ENCODE measurements at regions not wholly inside any gene's neighbourhood (a gene's known extent, or its start where the extent isn't known, plus 50 kb on each side); places are given as distances from the start of the nearest gene placed in this dataset.

DNA sequence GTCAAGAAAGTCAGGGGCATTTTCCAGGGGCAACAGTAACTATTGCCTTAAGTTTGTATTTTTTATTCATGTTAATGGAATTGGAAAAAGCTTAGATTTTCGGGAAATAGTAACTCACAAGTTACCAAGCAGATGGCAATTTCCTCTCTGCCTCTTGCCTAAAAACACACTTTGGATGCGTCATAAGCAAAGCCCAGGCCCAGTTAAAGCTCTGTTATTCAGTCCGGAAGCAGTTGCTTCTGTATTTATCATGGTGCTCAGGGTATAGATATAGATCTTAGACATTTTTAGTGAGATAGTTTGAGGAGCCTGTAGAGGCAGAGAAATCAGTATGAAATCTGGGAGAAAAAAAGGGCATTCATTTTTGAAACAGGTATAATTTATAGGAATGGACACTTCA is 260.3 kb upstream of the TNC start:
- no peak for DNase-seq (ENCODE audit: low read depth)
- TF ChIP-seq, protein P1, sequence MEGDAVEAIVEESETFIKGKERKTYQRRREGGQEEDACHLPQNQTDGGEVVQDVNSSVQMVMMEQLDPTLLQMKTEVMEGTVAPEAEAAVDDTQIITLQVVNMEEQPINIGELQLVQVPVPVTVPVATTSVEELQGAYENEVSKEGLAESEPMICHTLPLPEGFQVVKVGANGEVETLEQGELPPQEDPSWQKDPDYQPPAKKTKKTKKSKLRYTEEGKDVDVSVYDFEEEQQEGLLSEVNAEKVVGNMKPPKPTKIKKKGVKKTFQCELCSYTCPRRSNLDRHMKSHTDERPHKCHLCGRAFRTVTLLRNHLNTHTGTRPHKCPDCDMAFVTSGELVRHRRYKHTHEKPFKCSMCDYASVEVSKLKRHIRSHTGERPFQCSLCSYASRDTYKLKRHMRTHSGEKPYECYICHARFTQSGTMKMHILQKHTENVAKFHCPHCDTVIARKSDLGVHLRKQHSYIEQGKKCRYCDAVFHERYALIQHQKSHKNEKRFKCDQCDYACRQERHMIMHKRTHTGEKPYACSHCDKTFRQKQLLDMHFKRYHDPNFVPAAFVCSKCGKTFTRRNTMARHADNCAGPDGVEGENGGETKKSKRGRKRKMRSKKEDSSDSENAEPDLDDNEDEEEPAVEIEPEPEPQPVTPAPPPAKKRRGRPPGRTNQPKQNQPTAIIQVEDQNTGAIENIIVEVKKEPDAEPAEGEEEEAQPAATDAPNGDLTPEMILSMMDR (IDR thresholded peaks at IDR 0.05; ENCODE audit: insufficient read depth, low read depth, low read length): no peak
- no peak overlapping the region for H3K4me3 ChIP-seq (ENCODE audit: low read depth, low read length)

- DNase-seq (ENCODE audit: low read depth): no peak
- TF ChIP-seq, protein P1 (IDR thresholded peaks at IDR 0.05; ENCODE audit: insufficient read depth, low read depth, low read length): no peak
- H3K4me3 ChIP-seq (ENCODE audit: low read depth, low read length): no peak overlapping the region
Observed at GRCh38 chr9:115378758-115379157, 260.8 kb upstream of the TNC start.

DNA sequence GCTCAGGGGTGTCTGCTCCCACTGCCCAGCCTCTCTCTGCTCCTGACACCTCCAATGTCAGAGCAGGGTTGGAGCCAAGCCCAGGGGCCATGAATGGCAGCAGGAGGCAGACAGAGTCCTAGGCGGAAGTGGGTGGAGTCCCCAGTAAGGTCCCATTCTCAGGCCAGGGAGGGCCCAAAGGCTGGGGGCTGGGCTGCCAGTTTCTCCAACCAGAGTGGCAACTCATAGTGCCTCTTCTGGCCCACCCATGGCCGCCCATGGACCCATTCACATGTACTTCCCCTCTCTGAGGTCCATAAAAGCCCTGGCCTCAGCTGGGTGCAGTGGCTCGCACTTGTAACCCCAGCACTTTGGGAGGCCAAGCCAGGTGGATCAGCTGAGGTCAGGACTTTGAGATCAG is 261.8 kb upstream of the TNC start:
- no peak for DNase-seq (ENCODE audit: low read depth)
- TF ChIP-seq, protein P1 (IDR thresholded peaks at IDR 0.05; ENCODE audit: insufficient read depth, low read depth, low read length): no peak
- no peak overlapping the region for H3K4me3 ChIP-seq (ENCODE audit: low read depth, low read length)

DNA sequence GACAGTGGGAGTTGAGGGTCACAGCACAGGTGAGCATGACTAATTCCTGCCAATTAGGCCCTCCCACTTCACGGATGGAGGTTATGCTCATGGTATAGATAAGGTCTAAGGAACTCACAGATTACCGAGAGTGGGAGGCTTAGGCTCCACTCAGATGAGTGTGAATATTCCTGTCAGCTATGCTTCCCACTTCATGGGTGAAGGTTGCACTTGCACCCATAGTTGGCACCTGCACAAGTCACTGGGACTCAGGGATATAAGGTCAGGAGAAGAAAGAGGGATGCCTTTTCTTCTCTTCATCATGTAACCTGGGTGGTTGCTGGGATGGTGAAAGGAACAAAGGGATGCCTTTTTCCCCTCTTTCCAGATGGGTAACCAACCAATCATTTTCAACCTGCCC is 264.9 kb upstream of the TNC start:
- TF ChIP-seq, protein P1 (IDR thresholded peaks at IDR 0.05; ENCODE audit: insufficient read depth, low read depth, low read length): no peak
- H3K4me3 ChIP-seq (ENCODE audit: low read depth, low read length): no peak overlapping the region
- DNase-seq (ENCODE audit: low read depth): no peak

- DNase-seq (ENCODE audit: low read depth): no peak
- H3K4me3 ChIP-seq (ENCODE audit: low read depth, low read length): no peak overlapping the region
- TF ChIP-seq, protein P1 (IDR thresholded peaks at IDR 0.05; ENCODE audit: insufficient read depth, low read depth, low read length): no peak
Observed at GRCh38 chr9:115385383-115386122, 267.6 kb upstream of the TNC start.

- TF ChIP-seq, protein P1 (IDR thresholded peaks at IDR 0.05; ENCODE audit: insufficient read depth, low read depth, low read length): no peak
- DNase-seq (ENCODE audit: low read depth): no peak
- H3K4me3 ChIP-seq (ENCODE audit: low read depth, low read length): no peak overlapping the region
Observed at GRCh38 chr9:115386963-115387770, 269.2 kb upstream of the TNC start.
